ENCODE measurements at regions not wholly inside any gene's neighbourhood (a gene's known extent, or its start where the extent isn't known, plus 50 kb on each side); places are given as distances from the start of the nearest gene placed in this dataset.

- Histone ChIP-seq H3K4me1 (ENCODE audit: control insufficient read depth, low read length) (peaks cover 5% of the 10 kb centered on the region), H3K79me2 (ENCODE audit: control insufficient read depth, low read length) (no peaks in the 10 kb centered on the region), H3K27ac (ENCODE audit: low read depth, low read length) (no peak overlapping the region), H3K9me3 (ENCODE audit: control insufficient read depth, insufficient read depth, low read length) (no peaks in the 10 kb centered on the region), H3K36me3 (ENCODE audit: control insufficient read depth, low read length) (no peaks in the 10 kb centered on the region), H3K9me2 (replicated peaks; ENCODE audit: control insufficient read depth, low read length) (no peaks in the 10 kb centered on the region), H3F3A (ENCODE audit: control insufficient read depth, insufficient read depth) (no peaks in the 10 kb centered on the region), H4K20me1 (ENCODE audit: control insufficient read depth, insufficient read depth, low read depth, low read length) (no peaks in the 10 kb centered on the region), H3K4me3 (ENCODE audit: low read length) (no peak overlapping the region), H3K4me2 (ENCODE audit: low read length) (no peak overlapping the region), H3K27me3 (ENCODE audit: control insufficient read depth, low read length) (no peaks in the 10 kb centered on the region)
- TF ChIP-seq CTCF (IDR thresholded peaks at IDR 0.05; ENCODE audit: low read depth, low read length, poor library complexity, severe bottlenecking), result no peak
- TF ChIP-seq EZH2phosphoT487 (IDR thresholded peaks at IDR 0.05; ENCODE audit: borderline replicate concordance, low read length), result no peak
Observed at GRCh38 chr12:93135286-93136239, 206.5 kb upstream of the EEA1 start.

- Histone ChIP-seq H3K27ac (ENCODE audit: low read depth, low read length) (no peak overlapping the region), H3F3A (ENCODE audit: control insufficient read depth, insufficient read depth) (no peaks in the 10 kb centered on the region), H3K4me1 (ENCODE audit: control insufficient read depth, low read length) (peaks cover 5% of the 10 kb centered on the region), H3K27me3 (ENCODE audit: control insufficient read depth, low read length) (no peaks in the 10 kb centered on the region), H3K9me3 (ENCODE audit: control insufficient read depth, insufficient read depth, low read length) (no peaks in the 10 kb centered on the region), H3K4me2 (ENCODE audit: low read length) (no peak overlapping the region), H3K4me3 (ENCODE audit: low read length) (no peak overlapping the region), H3K9me2 (replicated peaks; ENCODE audit: control insufficient read depth, low read length) (no peaks in the 10 kb centered on the region), H4K20me1 (ENCODE audit: control insufficient read depth, insufficient read depth, low read depth, low read length) (no peaks in the 10 kb centered on the region), H3K79me2 (ENCODE audit: control insufficient read depth, low read length) (no peaks in the 10 kb centered on the region), H3K36me3 (ENCODE audit: control insufficient read depth, low read length) (no peaks in the 10 kb centered on the region)
- TF ChIP-seq EZH2phosphoT487 (IDR thresholded peaks at IDR 0.05; ENCODE audit: borderline replicate concordance, low read length) (no peak), CTCF (IDR thresholded peaks at IDR 0.05; ENCODE audit: low read depth, low read length, poor library complexity, severe bottlenecking) (no peak)
Observed at GRCh38 chr12:93136253-93137055, 207.4 kb upstream of the EEA1 start.

- no peak for TF ChIP-seq CTCF (IDR thresholded peaks at IDR 0.05; ENCODE audit: low read depth, low read length, poor library complexity, severe bottlenecking)
- TF ChIP-seq EZH2phosphoT487 (IDR thresholded peaks at IDR 0.05; ENCODE audit: borderline replicate concordance, low read length), result no peak
- H3K27ac ChIP-seq (ENCODE audit: low read depth, low read length), result no peak overlapping the region
- no peaks in the 10 kb centered on the region for H3K36me3 ChIP-seq (ENCODE audit: control insufficient read depth, low read length)
- H3K79me2 ChIP-seq (ENCODE audit: control insufficient read depth, low read length), result no peaks in the 10 kb centered on the region
- H3K9me3 ChIP-seq (ENCODE audit: control insufficient read depth, insufficient read depth, low read length), result no peaks in the 10 kb centered on the region
- no peaks in the 10 kb centered on the region for H3K9me2 ChIP-seq (replicated peaks; ENCODE audit: control insufficient read depth, low read length)
- H3K4me2 ChIP-seq (ENCODE audit: low read length), result no peak overlapping the region
- H3K27me3 ChIP-seq (ENCODE audit: control insufficient read depth, low read length), result no peaks in the 10 kb centered on the region
- H3F3A ChIP-seq (ENCODE audit: control insufficient read depth, insufficient read depth), result no peaks in the 10 kb centered on the region
- H4K20me1 ChIP-seq (ENCODE audit: control insufficient read depth, insufficient read depth, low read depth, low read length), result no peaks in the 10 kb centered on the region
- peaks cover 5% of the 10 kb centered on the region for H3K4me1 ChIP-seq (ENCODE audit: control insufficient read depth, low read length)
- no peak overlapping the region for H3K4me3 ChIP-seq (ENCODE audit: low read length)
Observed at GRCh38 chr12:93137656-93138612, 208.8 kb upstream of the EEA1 start.

Data from DOHH2 (cell line).